ENCODE measurements at regions not wholly inside any gene's neighbourhood (a gene's known extent, or its start where the extent isn't known, plus 50 kb on each side); places are given as distances from the start of the nearest gene placed in this dataset.

- TF ChIP-seq CTCF (conservative IDR thresholded peaks at IDR 0.05; ENCODE audit: low read depth) = no peak
- H3K27ac ChIP-seq = no peak overlapping the region
- CTCF ChIA-PET = interaction anchor here (0.6 kb wide), 1 partner anchor 501 kb away, joined by 3 read pairs; no protein-coding TSS in a partner anchor
- DNase-seq (ENCODE audit: low spot score) = no peak
- POLR2A ChIA-PET (ENCODE audit: low non-redundant PET) = interaction anchor here (0.6 kb wide), 1 partner anchor 10 kb away, joined by 3 read pairs; no protein-coding TSS in a partner anchor
These were observed 1219.3 kb upstream of the PRKX start for GRCh38 chrX:4932790-4933189.

GRCh38 chrX:4930426-4930825 is 1217.0 kb upstream of the PRKX start:
- POLR2A ChIA-PET (ENCODE audit: low non-redundant PET) = no interaction called here

GRCh38 chrX:4925911-4926310 is 1212.5 kb upstream of the PRKX start:
- POLR2A ChIA-PET (ENCODE audit: low non-redundant PET) = no interaction called here
- no peak for DNase-seq (ENCODE audit: low spot score)
- no peak overlapping the region for H3K27ac ChIP-seq
- CTCF ChIA-PET = no interaction called here
- no peak for TF ChIP-seq CTCF (conservative IDR thresholded peaks at IDR 0.05; ENCODE audit: low read depth)

More at GRCh38 chrX:4930426-4930825, 1217.0 kb upstream of the PRKX start:
- DNase-seq (ENCODE audit: low spot score) = no peak
- CTCF ChIA-PET = no interaction called here
- TF ChIP-seq CTCF (conservative IDR thresholded peaks at IDR 0.05; ENCODE audit: low read depth) = no peak
- no peak overlapping the region for H3K27ac ChIP-seq

GRCh38 chrX:4909348-4909747 is 1195.9 kb upstream of the PRKX start:
- POLR2A ChIA-PET (ENCODE audit: low non-redundant PET) = no interaction called here
- CTCF ChIA-PET = no interaction called here
- no peak for TF ChIP-seq CTCF (conservative IDR thresholded peaks at IDR 0.05; ENCODE audit: low read depth)
- DNase-seq (ENCODE audit: low spot score) = no peak
- no peak overlapping the region for H3K27ac ChIP-seq

GRCh38 chrX:4905576-4905975 is 1192.1 kb upstream of the PRKX start:
- no peak overlapping the region for H3K27ac ChIP-seq
- ChIA-PET CTCF (interaction anchor here (0.5 to 0.7 kb wide), 2 partner anchors 44 to 265 kb away, joined by 3 to 8 read pairs; no protein-coding TSS in a partner anchor), POLR2A (ENCODE audit: low non-redundant PET) (no interaction called here)
- no peak for DNase-seq (ENCODE audit: low spot score)
- no peak for TF ChIP-seq CTCF (conservative IDR thresholded peaks at IDR 0.05; ENCODE audit: low read depth)

- no peak overlapping the region for H3K27ac ChIP-seq
- ChIA-PET POLR2A (ENCODE audit: low non-redundant PET) (no interaction called here), CTCF (no interaction called here)
- TF ChIP-seq CTCF (conservative IDR thresholded peaks at IDR 0.05; ENCODE audit: low read depth) = no peak
- DNase-seq (ENCODE audit: low spot score) = no peak
These were observed 1167.8 kb upstream of the PRKX start for GRCh38 chrX:4881277-4881676.

- ChIA-PET CTCF (no interaction called here), POLR2A (ENCODE audit: low non-redundant PET) (no interaction called here)
- no peak for DNase-seq (ENCODE audit: low spot score)
- H3K27ac ChIP-seq = no peak overlapping the region
- TF ChIP-seq CTCF (conservative IDR thresholded peaks at IDR 0.05; ENCODE audit: low read depth) = no peak
These were observed 1165.2 kb upstream of the PRKX start for GRCh38 chrX:4878640-4879039.
